K562 (cell line): ENCODE measurements at regions not wholly inside any gene's neighbourhood (a gene's known extent, or its start where the extent isn't known, plus 50 kb on each side); places are given as distances from the start of the nearest gene placed in this dataset.

Experiments
- CAMTA2 ChIP-seq: fragments of 250-450 bp; sonication (Bioruptor Pico); conservative IDR thresholded peaks from 2 replicates; pipeline ENCODE4 v1.5.1; 2022
- CTCF ChIP-seq, 3 experiments: IDR thresholded peaks in 2 of 3; conservative IDR thresholded peaks in 1 of 3; 2 replicates each; pipeline ENCODE4 v1.5.1; 2011 to 2012; ENCODE audit warnings: low read length in 3 of 3, mild to moderate bottlenecking in 3 of 3, control low read depth in 2 of 3, improper control_type of control experiment in 1 of 3, inconsistent platforms in 1 of 3, low read depth in 1 of 3, mixed read lengths in 1 of 3, moderate library complexity in 1 of 3; ENCODE audit not compliant: insufficient read depth in 2 of 3
- HMG20B ChIP-seq: fragments of 250-450 bp; sonication (Bioruptor Pico); IDR thresholded peaks from 2 replicates; pipeline ENCODE4 v1.5.0; 2021; ENCODE audit warnings: mild to moderate bottlenecking
- IRF2 ChIP-seq: sonication (generic); formaldehyde crosslinking; IDR thresholded peaks from 2 replicates; pipeline ENCODE4 v1.8.1; 2022; ENCODE audit warnings: mild to moderate bottlenecking, missing genetic modification reagents
- KLF13 ChIP-seq: fragments of 450-650 bp; IDR thresholded peaks from 2 replicates; pipeline ENCODE4 v1.6.1; 2016; ENCODE audit warnings: missing genetic modification characterization, low read depth, mild to moderate bottlenecking, missing compliant biosample characterization, moderate library complexity, borderline replicate concordance
- TEAD4 ChIP-seq, 2 experiments: sonication (generic) in 1 of 2; formaldehyde crosslinking in 1 of 2; IDR thresholded peaks; 2 replicates each; pipeline versions ENCODE4 v1.6.1 to v1.8.0; 2012 to 2022; ENCODE audit warnings: borderline replicate concordance in 1 of 2, inconsistent platforms in 1 of 2, low read length in 1 of 2, mild to moderate bottlenecking in 1 of 2, missing genetic modification reagents in 1 of 2
- ZBTB1 ChIP-seq: sonication (generic); formaldehyde crosslinking; IDR thresholded peaks from 2 replicates; pipeline ENCODE4 v1.8.1; 2023; ENCODE audit warnings: missing genetic modification reagents, low read depth, mild to moderate bottlenecking, borderline replicate concordance

- no peak for TF ChIP-seq TEAD4 (IDR thresholded peaks at IDR 0.05; ENCODE audit: low read length)
- TF ChIP-seq TEAD4 (CRISPR knock-in tag; IDR thresholded peaks at IDR 0.05; ENCODE audit: borderline replicate concordance) = no peak
- no peak for TF ChIP-seq CTCF (IDR thresholded peaks at IDR 0.05 in 2 of 3, conservative IDR thresholded peaks at IDR 0.05 in 1 of 3; ENCODE audit: insufficient read depth in 2 of 3, low read depth in 1 of 3, low read length in 3 of 3)
- no peak for TF ChIP-seq CAMTA2 (CRISPR knock-in tag)
- no peak for TF ChIP-seq IRF2 (CRISPR knock-in tag)
- TF ChIP-seq KLF13 (tag) = no peak
- no peak for TF ChIP-seq HMG20B
- TF ChIP-seq ZBTB1 (CRISPR knock-in tag) = no peak
Observed at GRCh38 chr13:83167203-83167602, 715.1 kb downstream of the SLITRK1 start.
